ENCODE measurements at regions not wholly inside any gene's neighbourhood (a gene's known extent, or its start where the extent isn't known, plus 50 kb on each side); places are given as distances from the start of the nearest gene placed in this dataset.

DNA sequence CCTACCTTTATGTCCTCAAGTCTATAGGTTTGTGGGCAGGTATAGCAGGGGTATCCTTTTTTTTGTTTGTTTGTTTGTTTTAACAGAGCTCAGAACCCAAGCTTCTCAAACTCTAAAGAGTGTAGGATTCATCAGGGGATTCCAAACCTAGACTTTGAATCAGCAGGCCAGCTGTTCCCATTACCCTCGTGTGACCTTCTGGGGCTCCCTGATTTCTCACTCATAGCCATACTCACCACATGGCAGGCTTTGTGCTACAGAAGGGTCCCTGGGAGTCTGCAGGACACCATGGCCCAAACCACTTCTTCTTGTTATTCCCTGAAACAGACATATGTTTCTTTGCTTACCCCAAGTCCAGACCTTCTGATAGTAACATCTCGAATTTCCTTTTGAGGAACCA lies 350.8 kb upstream of the TSHZ2 start:
- DNase-seq = no peak

DNA sequence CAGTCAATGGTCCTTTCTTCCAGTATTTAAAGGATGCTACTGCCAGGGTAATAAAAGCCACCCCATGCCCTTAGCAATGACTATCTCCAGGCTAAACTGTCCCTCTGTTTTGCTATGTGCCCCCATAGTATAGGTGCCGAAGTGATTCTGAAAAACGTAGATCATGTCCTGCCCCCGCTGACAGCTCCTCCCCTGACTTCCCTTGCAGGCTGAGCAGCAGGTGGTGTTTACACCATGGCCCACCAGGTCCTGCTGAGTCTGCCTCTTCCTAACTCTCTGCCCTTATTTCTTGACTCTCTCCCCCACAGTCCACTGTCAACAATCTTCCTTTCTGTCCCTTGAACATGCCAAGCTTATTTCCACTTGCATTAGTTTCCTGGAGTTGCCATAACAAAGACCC lies 352.5 kb upstream of the TSHZ2 start:
- no peak for DNase-seq

DNA sequence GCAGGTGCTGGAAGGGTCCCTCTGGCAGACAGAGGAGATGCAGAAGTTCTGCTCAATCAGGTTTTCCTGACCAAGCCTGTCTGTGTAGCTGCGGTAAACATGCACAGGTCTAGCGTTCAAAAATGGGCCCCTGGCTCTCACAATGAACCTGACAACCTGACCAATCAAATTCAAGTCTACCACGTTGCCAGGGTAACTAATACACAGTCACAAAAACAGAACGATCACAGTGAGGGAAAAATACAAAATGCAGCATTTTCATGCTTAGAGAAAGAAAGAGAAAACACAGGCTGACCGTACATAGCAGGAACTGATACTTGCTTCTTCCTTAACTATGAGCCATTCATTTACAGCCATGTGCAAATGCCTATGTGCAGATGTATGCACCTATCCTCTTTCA lies 353.1 kb upstream of the TSHZ2 start:
- DNase-seq = no peak

DNA sequence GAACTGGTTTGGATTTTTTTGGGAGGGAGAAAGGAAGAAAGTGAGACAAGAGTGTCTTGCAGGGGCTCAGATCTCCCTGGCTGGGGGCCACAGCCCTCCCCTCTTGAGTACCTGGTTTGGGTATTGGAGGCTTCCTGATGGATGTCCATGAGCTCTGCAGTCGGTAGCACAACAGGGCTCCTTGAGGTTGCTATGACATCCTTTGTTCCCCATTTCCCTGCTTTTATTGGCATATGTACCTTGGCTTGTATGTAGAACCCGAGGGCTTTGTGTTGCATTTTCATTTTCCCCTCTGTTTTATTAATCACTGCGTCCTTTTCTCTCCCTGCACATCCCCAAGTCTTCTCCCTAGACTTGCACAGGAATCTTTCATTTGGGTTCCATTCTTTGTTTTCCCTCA lies 355.5 kb upstream of the TSHZ2 start:
- no peak for DNase-seq

DNA sequence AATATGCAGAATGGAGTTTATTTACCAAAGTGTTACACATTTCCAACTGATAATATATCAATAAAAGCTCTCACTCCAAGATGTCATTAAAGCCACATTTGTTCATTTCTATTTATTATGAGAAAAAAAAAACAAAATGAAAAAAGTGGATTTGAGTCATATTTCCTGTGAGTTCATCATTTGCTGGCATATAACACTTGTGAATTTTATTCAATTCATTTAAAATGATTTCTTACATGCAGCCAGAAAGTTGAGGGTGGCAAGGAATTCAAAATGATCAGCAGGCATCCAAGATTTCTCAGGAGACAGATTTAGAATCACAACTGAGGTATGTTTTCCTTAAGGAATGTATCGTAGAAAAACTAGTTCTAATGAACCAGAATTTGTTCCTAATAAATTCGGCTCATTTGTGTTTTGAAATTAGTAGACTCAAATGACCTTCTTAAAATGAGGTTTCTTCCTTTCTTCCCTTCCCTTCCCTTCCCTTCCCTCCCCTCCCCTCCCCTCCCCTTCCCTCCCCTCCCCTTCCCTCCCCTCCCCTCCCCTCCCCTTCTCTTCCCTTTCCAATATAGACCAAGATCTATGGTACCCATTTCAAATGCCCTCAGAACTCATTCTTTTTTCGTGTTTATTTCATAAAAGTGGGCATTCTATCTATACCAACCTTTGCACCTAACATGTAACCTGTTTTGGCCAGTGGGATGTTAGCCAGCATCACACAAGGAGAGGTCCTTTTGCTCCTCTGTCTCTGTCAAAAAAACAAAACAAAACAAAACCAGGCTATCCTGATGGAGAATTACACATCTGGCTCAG lies 357.9 kb upstream of the TSHZ2 start:
- no peak for DNase-seq

DNA sequence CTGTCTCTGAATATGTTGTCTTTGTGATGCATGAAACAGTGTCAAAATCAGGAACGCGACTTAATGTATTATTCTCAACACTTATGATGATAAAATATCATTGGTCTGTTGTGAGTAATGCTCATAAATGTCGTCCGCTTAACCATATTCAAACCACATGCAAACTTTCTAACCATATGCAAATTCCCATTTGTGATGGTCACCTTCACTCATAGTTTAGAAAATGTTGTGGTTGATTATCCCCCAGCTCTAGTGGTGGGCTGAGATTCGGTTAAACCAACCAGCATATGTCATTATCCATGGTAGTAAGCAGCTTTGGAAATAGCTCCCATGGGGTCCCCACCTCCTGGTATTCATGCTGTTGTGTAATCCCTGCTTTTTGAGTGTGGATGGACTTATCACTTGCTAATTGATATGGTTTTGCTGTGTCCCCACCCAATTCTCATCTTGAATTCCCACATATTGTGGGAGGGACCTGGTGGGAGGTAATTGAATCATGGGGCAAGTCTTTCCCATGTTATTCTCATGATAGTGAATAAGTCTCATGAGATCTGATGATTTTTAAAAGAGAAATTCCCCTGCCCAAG lies 360.0 kb upstream of the TSHZ2 start:
- DNase-seq = no peak

DNA sequence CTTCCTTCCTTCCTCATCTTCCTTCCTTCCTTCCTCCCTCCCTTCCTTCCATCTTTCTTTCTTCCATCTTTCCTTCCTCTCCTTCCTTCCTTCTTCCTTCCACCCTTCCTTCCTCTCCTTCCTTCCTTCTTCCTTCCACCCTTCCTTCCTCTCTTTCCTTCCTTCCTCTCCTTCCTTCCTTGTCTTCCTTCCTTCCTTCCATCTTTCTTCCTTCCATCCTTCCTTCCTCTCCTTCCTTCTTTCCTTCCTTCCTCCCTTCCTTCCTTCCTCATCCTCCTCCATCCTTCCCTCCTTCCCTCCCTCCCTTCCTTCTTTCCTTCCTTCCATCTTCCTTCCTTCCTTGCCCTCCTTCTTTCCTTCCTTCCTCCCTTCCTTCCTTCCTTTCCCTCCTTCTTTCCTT lies 361.4 kb upstream of the TSHZ2 start:
- no peak for DNase-seq

DNA sequence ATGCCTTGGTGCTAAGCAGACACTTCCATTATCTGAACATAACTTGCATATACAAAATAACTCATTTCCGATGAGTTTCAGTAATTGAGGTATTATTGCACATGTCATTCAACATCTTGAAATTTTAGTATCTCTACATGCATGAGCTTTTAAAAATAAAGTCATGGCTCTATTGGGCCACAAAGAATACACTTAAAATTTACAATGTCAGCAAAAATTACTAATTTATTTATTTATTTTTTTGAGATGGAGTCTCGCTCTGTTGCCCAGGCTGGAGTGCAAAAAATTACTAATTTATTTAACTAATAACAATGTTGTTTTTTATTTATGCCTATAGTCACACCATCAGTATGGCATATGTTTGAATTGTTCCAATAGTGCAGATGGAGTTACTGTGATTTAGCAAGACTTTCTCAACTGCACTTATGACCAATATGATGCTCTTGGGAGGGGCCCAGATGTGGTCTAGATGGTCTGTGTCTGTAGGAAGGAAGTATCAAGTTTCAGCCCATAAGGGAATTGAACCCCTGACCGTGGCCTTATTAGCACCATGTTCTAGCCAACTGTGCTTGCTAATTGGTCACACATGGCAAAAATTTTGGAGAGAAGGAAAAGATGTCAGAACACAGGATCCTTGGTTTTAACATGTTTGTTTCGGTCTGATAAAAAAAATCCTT lies 370.7 kb upstream of the TSHZ2 start:
- no peak for DNase-seq

DNA sequence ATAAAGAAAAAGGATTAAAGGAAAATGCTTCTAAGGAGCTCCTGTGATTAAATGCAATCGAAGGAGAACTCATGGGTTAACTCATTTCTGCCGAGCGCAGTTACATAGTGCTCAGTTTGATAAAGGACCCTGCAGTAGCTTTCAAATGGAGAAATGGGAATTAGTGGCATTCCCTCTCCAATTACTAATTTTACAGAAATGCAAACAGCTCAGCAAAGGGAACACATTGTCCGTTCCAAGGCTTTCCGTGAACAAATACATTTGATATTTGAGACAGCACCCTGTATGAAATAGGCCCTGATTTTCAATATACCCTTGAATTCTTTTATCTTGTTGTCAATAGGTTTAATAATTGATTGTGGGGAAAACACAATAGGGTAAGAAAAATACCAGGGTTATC lies 375.9 kb upstream of the TSHZ2 start:
- DNase-seq = no peak

DNA sequence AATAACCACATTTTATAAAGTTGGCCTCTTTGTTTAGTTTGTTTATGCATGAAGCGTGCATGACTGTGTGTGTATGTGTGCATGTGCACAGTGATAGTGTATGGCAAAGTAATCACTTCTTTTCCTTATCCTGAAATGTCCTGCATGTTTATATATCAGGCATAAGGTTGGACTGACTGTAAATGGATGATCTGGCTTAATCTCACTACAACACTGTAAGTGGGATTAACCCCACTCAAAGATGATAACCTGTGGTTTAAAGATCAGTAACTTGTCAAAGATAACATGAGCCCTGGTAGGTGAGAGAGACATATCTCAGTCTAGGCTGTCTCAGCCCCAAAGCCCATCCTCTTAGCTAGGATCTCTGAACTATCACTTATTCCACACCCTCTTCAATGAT lies 376.6 kb upstream of the TSHZ2 start:
- DNase-seq = no peak

DNA sequence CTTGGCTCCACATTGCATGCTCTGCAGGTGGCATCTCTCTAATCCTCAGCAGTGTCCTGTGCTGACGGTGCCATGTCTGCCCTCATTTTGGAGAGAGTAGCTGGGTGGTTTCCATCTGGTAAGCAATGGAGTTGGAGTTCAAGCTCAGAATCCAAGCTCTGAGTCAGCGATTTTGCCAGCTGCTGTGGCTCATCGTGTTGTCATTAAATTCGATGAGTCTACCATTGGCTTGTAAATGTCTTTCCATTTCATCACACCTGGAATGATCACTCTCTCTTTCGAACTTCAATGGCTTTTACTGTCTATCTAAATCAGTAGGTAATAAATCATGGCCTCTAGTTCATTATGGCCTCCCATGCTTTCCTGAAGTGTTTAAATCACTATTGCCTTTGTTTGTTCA lies 378.5 kb upstream of the TSHZ2 start:
- no peak for DNase-seq

DNA sequence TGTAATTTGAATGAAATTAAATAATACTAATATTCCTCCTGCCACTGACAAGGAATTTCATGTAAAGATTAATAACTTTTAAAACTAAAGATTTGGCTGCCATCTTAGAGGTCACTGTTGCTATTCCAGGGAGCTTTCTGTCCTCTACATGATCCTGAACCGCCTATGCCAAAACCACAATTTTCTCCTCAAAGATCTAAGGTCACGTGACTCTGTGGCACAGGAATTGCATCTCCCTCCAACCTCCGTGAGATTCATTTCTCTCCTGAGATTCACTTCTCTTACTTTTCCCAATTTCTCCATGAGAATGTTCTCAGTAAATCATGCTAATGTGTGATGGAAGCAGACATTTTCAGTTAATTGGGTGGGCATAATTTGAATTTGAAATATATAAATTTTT lies 379.6 kb upstream of the TSHZ2 start:
- no peak for DNase-seq

DNA sequence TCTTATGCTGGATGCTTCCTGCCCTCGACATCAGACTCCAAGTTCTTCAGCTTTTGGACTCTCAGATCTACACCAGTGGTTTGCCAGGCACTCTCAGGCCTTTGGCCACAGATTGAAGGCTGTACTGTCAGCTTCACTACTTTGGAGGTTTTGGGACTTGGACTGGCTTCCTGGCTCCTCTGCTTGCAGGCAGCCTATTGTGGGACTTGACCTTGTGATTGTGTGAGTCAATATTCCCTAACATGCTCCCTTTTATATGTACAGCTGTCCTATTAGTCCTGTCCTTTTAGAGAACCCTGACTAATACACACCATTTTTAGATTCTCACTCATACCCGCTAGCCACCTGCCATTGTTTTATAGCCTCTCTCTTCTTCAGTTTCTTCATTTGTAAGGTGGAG lies 382.1 kb upstream of the TSHZ2 start:
- no peak for DNase-seq

DNA sequence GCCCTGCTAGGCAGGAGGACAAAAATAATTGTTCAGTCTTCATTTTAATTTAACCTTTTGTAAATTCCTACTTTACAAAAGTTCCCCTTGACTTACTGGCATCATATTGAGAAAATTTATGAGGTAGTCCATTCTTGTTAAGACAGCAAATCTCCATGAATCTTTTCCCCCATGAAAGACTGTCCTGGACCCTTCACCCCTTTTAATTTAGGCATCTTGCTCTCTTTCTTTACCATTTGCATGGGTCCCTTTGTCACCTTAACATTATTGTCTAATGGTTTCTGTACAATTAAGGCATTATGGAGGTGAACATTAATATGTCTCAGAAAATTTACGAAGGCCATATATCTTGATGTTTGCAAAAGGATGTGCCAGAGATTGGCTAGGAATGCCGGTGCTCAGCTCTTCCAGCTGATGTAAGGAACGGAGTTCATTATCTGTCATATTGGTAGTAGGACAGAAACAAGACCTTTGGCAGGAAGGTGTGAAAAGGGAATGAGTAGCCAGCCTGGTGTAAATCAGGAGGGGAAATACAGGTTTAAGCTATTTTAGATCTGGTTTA lies 382.8 kb upstream of the TSHZ2 start:
- DNase-seq = no peak

DNA sequence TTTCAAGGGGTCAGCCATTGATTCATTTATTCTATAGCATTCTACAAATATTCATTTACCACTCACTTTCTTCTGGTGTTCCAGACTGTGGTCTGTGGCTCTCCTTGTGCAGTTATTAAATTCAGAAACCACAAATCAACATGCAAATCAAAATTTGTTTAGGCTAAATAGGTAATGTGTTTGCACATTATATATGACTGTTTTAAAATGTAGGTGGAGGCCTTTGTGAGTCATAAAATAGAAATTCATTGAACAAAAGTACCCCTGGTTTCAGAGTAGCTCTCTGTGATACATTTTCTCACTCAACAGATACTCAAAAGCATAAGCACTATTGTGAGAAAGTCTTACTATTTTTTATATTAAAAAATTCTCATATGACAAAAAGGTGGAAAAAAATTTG lies 385.5 kb upstream of the TSHZ2 start:
- DNase-seq = no peak

DNA sequence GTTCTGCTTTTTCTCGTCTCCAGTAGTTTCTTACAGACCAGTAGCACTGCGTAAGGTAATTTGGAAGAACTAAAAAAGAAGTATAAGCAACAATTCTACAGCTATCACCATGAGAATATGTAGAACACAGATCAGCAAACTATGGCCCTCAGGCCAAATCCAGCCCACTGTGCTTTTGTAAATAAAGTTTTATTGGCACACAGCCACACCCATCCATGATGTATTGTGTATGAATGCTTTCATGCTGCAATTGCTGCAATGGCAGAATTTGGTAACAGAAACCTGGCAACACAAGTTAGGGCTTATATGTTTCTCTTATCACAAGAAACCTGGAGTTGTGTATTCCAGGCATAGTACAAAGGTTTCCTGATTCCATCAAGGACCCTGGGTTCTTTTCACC lies 386.8 kb upstream of the TSHZ2 start:
- no peak for DNase-seq

DNA sequence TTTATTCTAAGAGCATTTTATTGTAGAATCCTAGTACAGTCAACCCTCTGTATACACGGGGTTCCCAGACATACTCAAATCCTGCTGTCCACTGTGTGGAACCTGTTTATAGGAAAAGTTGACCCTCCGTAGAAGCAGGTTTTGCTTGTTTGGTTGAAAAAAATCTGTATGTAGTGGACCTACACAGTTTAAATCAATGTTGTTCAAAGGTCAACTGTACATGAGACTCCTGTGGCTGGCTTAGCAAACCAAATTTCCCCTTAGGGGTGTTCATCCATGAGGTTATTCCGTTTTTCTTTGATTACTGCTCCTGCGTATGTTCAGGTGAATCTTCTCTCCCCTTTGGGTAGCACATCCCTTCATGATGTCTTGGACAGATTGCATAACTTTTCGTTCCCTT lies 387.0 kb upstream of the ZFP64 start:
- no peak for DNase-seq

DNA sequence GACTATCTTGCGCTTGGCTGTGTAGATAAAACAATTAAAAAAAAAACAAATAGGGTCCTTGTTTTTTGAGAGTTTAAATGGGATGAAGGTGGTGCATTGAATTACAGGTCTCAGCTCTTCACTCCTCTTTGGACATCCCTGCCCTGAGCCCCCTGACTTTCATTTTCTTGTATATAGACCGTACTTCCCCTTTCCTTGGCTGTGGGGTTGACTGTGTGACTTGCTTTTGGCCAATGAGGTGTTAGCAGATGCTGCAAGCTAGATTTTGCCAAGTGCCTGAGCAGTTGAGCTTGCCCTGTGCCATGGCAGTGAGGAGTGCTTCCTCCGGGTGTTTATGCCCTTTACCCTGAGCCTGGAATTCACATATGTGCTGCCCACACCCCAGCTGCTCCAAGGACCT lies 386.1 kb upstream of the ZFP64 start:
- DNase-seq = no peak

DNA sequence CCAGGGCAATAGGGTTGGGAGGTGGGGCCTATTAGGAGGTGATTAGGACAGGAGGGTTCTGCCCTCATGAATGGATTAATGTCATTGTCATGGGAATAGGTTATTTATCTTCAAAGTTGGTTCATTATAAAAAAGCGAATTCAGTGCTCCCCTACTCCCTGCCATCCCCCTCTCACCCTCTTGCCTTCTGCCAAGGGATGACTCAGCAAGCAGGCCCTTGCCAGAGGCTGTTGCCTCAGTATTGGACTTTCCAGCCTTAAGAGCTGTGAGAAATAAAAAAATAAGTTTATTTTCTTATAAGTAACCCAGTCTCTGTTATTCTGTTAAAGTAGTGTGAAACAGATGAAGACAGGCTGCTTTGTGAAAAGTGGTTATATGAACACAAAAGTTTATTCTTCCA lies 381.1 kb upstream of the ZFP64 start:
- no peak for DNase-seq

DNA sequence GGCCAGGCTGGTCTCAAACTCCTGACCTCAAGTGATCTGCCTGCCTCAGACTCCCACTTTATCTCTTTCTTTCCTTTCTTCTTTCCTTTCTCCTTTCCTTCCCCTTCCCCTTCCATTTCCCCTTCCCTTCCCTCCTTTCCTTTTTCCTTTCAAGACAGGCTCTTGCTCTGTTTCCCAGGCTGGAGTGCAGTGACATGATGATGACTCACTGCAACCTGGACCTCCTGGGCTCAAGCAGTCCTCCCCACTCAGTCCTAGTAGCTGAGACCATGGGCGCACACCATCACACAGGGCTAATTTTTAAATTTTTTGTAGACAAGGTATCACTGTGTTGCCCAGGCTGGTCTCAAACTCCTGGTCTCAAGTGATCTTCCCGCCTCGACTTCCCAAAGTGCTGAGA lies 377.6 kb upstream of the ZFP64 start:
- no peak for DNase-seq

DNA sequence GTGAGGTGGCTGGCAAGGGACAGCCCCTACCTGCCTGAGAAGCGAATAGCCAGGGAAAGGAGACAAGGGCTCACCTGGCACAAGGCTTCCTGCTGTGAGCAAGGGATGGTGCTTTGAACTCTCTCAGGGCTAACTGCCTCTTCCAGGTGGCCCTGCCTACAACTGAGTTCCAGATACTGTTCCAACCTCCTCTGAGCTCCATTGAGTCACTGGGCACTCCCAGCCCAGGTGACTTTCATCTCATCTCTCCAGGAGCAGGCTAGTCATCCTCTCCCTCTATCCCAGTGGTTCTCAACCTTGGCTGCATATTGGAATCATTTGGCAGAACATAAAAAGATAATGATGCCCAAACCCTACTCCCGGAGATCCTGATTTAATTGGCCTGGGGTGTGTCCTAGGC lies 374.0 kb upstream of the ZFP64 start:
- no peak for DNase-seq

DNA sequence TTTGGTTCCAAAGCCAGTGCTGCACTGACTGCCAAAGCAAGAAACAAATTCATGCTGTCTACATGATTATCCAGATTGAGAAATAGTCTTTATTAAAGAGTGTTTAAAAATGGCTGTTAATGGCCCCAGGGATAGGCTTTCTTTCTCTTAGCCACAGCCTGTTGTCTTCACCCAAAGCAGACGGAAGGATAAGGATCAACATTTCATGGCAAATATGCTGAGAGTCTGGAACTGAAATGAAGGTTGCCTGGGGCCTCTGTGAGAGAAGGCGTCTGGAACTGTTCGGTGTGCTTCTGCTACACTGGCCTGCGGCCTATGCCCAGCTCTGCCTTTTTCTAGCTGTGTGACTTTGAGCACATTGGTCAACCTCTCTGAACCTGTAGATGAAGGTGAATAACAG lies 373.0 kb upstream of the ZFP64 start:
- DNase-seq = no peak

DNA sequence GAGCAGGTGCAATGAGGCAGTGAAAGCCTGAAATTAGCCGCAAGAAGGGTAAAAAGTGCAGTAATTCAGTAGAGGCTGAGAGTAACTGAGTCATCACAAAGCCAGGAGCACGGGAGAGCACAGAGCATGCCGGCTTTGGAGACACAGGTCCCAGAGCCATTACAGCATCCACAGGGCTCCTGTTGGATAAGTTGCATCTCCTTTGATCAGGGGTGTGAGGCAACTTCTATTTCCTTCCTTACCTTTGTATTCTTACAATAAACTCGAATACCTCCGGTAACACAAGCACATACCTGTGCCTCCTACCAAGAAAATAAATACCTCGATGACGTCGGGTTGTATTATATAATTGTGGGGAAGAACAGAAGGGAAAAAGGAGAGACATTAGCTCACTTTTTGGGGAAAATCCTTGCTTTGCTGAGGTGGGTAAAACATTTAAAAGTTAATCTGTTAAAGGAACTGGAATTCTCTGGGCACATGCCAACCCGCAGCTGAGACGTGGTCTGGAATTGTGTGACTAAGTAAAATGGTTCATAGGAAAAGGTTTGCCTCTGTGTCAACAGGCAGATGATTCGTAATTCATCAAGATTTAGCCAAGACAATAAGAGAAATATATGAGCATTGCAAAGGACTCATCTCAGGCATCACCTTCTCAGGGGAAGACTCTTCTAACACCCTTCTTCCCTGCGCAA lies 360.7 kb upstream of the ZFP64 start:
- no peak for DNase-seq

DNA sequence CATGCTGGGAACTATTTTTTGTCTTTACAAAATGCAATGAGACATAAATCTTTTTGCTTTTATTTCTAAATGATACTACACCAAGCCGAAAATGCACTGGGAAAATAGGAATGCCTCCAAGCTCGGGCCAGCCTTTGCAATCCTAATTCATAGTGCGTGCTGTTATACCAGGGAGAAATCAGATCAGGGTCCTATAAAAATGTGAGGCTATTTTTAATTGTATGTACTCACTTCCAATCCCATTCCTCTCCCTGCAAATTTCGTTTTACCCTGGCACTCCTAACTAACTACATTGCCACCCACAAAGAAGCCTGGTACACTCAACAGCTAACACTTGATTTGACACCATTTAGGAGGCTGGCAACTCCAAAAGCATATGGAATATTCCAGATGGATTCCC lies 350.6 kb upstream of the ZFP64 start:
- no peak for DNase-seq

Data from GF-D8 (cell line).